GM23338 (cell line): ENCODE measurements at regions not wholly inside any gene's neighbourhood (a gene's known extent, or its start where the extent isn't known, plus 50 kb on each side); places are given as distances from the start of the nearest gene placed in this dataset.
A peak's percentile ranks its signal among the peaks of the same experiment; 100 is the strongest.

Experiments used
- ATAC-seq: fragments of 200-7000 bp; cut with Tn5 transposase; 3 replicates; pipeline ENCODE4 v1.9.1; 2020
- DNase-seq: peaks from one replicate; pipeline ENCODE4 v3.0.0-alpha.2; 2015; ENCODE audit warnings: low spot score
- H2AFZ ChIP-seq: fragments of 200-600 bp; sonication (generic); 2 replicates; pipeline ENCODE4 v1.8.0; 2016; ENCODE audit warnings: antibody characterized with exemption, mild to moderate bottlenecking, moderate library complexity
- H3F3A ChIP-seq: fragments of 200-600 bp; sonication (generic); replicated peaks from 2 replicates; pipeline ENCODE4 v1.8.0; 2017; ENCODE audit warnings: antibody characterized with exemption, mixed run types, low read depth
- H3K27ac ChIP-seq: fragments of 200-600 bp; sonication (generic); 2 replicates; pipeline ENCODE4 v1.6.1; 2016; ENCODE audit warnings: low read depth
- H3K27me3 ChIP-seq: fragments of 200-600 bp; sonication (generic); 2 replicates; pipeline ENCODE4 v1.8.0; 2016; ENCODE audit warnings: mild to moderate bottlenecking, mixed run types, moderate library complexity; ENCODE audit not compliant: insufficient read depth
- H3K36me3 ChIP-seq: fragments of 200-600 bp; sonication (generic); 2 replicates; pipeline ENCODE4 v1.8.0; 2016; ENCODE audit warnings: mild to moderate bottlenecking; ENCODE audit not compliant: insufficient read depth
- H3K4me1 ChIP-seq: fragments of 200-600 bp; sonication (generic); 2 replicates; pipeline ENCODE4 v1.8.0; 2016; ENCODE audit warnings: mild to moderate bottlenecking, moderate library complexity; ENCODE audit not compliant: insufficient read depth
- H3K4me2 ChIP-seq: fragments of 200-600 bp; sonication (generic); 2 replicates; pipeline ENCODE4 v1.7.1; 2017; ENCODE audit warnings: mixed run types
- H3K4me3 ChIP-seq: fragments of 200-600 bp; sonication (generic); 2 replicates; pipeline ENCODE4 v1.6.1; 2016; ENCODE audit warnings: mixed run types
- H3K79me2 ChIP-seq: fragments of 200-600 bp; sonication (generic); replicated peaks from 2 replicates; pipeline ENCODE4 v1.8.0; 2017; ENCODE audit warnings: mild to moderate bottlenecking; ENCODE audit not compliant: insufficient read depth
- H3K9me2 ChIP-seq: fragments of 200-600 bp; sonication (generic); 2 replicates; pipeline ENCODE4 v1.8.0; 2017; ENCODE audit not compliant: insufficient read depth
- H4K20me1 ChIP-seq: fragments of 200-600 bp; sonication (generic); replicated peaks from 2 replicates; pipeline ENCODE4 v1.8.0; 2017; ENCODE audit warnings: mild to moderate bottlenecking; ENCODE audit not compliant: insufficient read depth
- H3K27ac Mint-ChIP-seq: 2 replicates; pipeline ENCODE4 v1.8.0; 2020; ENCODE audit warnings: inconsistent platforms, mild to moderate bottlenecking, moderate library complexity, mixed read lengths
- H3K27me3 Mint-ChIP-seq: 3 replicates; pipeline ENCODE4 v1.8.0; 2022; ENCODE audit warnings: low read depth, mild to moderate bottlenecking, moderate library complexity, mixed read lengths, inconsistent platforms; ENCODE audit not compliant: insufficient read depth, poor library complexity
- H3K36me3 Mint-ChIP-seq: 3 replicates; pipeline ENCODE4 v1.8.0; 2021; ENCODE audit warnings: low read depth, mild to moderate bottlenecking, inconsistent platforms, moderate library complexity, mixed read lengths
- H3K4me1 Mint-ChIP-seq: 3 replicates; pipeline ENCODE4 v1.8.0; 2020; ENCODE audit warnings: mild to moderate bottlenecking, inconsistent platforms, mixed read lengths
- H3K4me3 Mint-ChIP-seq: 3 replicates; pipeline ENCODE4 v1.8.0; 2021; ENCODE audit warnings: moderate library complexity, mild to moderate bottlenecking, inconsistent platforms, mixed read lengths
- H3K9me3 Mint-ChIP-seq: 3 replicates; pipeline ENCODE4 v1.8.0; 2020; ENCODE audit warnings: moderate library complexity, mild to moderate bottlenecking, inconsistent platforms, mixed read lengths
- EZH2 ChIP-seq: fragments of 200-600 bp; sonication (generic); IDR thresholded peaks from one replicate; pipeline ENCODE4 v1.8.0; 2017; ENCODE audit warnings: antibody characterized with exemption, mild to moderate bottlenecking, low read depth; ENCODE audit not compliant: unreplicated experiment
- TF ChIP-seq, protein P1 (sequence below): fragments of 250-450 bp; sonication (Bioruptor Pico); IDR thresholded peaks from 2 replicates; pipeline ENCODE4 v1.5.0; 2020; ENCODE audit warnings: mild to moderate bottlenecking, moderate library complexity
- TF ChIP-seq, protein P2 (sequence below): IDR thresholded peaks from one replicate; pipeline ENCODE4 v1.6.1; 2018; ENCODE audit warnings: antibody characterized with exemption; ENCODE audit not compliant: unreplicated experiment

DNA sequence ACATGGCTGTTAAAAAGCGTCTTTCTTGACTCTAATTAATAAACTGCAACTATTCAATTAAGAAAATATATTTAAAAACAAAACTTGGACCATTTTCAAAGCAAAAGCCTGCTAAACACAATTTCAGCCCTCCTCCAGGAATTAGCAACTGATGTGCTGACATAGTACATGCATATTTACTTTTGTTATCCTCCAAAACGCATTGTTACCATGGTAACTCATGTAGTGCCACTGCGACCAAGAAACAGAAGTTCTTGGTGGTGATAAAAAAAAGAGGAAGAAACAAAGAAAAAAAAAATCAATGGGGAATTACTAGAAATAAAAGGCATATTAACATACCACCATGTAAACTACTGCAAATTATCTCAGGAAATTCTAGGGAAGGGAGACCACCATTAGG, 793.4 kb upstream of the CDH8 start:
- peak; percentile 32 for DNase-seq
- H3K36me3 Mint-ChIP-seq = no peaks in the 10 kb centered on the region
- H3K27ac Mint-ChIP-seq = no peak overlapping the region

More for the DNA sequence above, 793.4 kb upstream of the CDH8 start:
- Histone ChIP-seq H3F3A (no peaks in the 10 kb centered on the region), H3K4me3 (no peak overlapping the region), H2AFZ (no peak overlapping the region), H3K4me2 (no peak overlapping the region), H4K20me1 (no peaks in the 10 kb centered on the region), H3K4me1 (peaks cover 18% of the 10 kb centered on the region), H3K27me3 (no peaks in the 10 kb centered on the region), H3K9me2 (no peaks in the 10 kb centered on the region), H3K79me2 (no peaks in the 10 kb centered on the region), H3K36me3 (no peaks in the 10 kb centered on the region), H3K27ac (no peak overlapping the region)
- H3K9me3 Mint-ChIP-seq = no peaks in the 10 kb centered on the region
- TF ChIP-seq, protein P1, sequence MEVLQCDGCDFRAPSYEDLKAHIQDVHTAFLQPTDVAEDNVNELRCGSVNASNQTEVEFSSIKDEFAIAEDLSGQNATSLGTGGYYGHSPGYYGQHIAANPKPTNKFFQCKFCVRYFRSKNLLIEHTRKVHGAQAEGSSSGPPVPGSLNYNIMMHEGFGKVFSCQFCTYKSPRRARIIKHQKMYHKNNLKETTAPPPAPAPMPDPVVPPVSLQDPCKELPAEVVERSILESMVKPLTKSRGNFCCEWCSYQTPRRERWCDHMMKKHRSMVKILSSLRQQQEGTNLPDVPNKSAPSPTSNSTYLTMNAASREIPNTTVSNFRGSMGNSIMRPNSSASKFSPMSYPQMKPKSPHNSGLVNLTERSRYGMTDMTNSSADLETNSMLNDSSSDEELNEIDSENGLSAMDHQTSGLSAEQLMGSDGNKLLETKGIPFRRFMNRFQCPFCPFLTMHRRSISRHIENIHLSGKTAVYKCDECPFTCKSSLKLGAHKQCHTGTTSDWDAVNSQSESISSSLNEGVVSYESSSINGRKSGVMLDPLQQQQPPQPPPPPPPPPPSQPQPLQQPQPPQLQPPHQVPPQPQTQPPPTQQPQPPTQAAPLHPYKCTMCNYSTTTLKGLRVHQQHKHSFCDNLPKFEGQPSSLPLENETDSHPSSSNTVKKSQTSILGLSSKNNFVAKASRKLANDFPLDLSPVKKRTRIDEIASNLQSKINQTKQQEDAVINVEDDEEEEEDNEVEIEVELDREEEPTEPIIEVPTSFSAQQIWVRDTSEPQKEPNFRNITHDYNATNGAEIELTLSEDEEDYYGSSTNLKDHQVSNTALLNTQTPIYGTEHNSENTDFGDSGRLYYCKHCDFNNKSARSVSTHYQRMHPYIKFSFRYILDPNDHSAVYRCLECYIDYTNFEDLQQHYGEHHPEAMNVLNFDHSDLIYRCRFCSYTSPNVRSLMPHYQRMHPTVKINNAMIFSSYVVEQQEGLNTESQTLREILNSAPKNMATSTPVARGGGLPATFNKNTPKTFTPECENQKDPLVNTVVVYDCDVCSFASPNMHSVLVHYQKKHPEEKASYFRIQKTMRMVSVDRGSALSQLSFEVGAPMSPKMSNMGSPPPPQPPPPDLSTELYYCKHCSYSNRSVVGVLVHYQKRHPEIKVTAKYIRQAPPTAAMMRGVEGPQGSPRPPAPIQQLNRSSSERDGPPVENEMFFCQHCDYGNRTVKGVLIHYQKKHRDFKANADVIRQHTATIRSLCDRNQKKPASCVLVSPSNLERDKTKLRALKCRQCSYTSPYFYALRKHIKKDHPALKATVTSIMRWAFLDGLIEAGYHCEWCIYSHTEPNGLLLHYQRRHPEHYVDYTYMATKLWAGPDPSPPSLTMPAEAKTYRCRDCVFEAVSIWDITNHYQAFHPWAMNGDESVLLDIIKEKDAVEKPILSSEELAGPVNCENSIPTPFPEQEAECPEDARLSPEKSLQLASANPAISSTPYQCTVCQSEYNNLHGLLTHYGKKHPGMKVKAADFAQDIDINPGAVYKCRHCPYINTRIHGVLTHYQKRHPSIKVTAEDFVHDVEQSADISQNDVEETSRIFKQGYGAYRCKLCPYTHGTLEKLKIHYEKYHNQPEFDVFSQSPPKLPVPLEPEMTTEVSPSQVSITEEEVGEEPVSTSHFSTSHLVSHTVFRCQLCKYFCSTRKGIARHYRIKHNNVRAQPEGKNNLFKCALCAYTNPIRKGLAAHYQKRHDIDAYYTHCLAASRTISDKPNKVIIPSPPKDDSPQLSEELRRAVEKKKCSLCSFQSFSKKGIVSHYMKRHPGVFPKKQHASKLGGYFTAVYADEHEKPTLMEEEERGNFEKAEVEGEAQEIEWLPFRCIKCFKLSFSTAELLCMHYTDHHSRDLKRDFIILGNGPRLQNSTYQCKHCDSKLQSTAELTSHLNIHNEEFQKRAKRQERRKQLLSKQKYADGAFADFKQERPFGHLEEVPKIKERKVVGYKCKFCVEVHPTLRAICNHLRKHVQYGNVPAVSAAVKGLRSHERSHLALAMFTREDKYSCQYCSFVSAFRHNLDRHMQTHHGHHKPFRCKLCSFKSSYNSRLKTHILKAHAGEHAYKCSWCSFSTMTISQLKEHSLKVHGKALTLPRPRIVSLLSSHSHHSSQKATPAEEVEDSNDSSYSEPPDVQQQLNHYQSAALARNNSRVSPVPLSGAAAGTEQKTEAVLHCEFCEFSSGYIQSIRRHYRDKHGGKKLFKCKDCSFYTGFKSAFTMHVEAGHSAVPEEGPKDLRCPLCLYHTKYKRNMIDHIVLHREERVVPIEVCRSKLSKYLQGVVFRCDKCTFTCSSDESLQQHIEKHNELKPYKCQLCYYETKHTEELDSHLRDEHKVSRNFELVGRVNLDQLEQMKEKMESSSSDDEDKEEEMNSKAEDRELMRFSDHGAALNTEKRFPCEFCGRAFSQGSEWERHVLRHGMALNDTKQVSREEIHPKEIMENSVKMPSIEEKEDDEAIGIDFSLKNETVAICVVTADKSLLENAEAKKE (CRISPR knock-in tag) = no peak
- TF ChIP-seq, protein P2, sequence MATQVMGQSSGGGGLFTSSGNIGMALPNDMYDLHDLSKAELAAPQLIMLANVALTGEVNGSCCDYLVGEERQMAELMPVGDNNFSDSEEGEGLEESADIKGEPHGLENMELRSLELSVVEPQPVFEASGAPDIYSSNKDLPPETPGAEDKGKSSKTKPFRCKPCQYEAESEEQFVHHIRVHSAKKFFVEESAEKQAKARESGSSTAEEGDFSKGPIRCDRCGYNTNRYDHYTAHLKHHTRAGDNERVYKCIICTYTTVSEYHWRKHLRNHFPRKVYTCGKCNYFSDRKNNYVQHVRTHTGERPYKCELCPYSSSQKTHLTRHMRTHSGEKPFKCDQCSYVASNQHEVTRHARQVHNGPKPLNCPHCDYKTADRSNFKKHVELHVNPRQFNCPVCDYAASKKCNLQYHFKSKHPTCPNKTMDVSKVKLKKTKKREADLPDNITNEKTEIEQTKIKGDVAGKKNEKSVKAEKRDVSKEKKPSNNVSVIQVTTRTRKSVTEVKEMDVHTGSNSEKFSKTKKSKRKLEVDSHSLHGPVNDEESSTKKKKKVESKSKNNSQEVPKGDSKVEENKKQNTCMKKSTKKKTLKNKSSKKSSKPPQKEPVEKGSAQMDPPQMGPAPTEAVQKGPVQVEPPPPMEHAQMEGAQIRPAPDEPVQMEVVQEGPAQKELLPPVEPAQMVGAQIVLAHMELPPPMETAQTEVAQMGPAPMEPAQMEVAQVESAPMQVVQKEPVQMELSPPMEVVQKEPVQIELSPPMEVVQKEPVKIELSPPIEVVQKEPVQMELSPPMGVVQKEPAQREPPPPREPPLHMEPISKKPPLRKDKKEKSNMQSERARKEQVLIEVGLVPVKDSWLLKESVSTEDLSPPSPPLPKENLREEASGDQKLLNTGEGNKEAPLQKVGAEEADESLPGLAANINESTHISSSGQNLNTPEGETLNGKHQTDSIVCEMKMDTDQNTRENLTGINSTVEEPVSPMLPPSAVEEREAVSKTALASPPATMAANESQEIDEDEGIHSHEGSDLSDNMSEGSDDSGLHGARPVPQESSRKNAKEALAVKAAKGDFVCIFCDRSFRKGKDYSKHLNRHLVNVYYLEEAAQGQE = no peak
- TF ChIP-seq EZH2 = no peak
- H3K4me3 Mint-ChIP-seq = no peak overlapping the region
- no peak for ATAC-seq
- no peaks in the 10 kb centered on the region for H3K27me3 Mint-ChIP-seq
- peaks cover 16% of the 10 kb centered on the region for H3K4me1 Mint-ChIP-seq
